ENCODE measurements at regions not wholly inside any gene's neighbourhood (a gene's known extent, or its start where the extent isn't known, plus 50 kb on each side); places are given as distances from the start of the nearest gene placed in this dataset.

DNA sequence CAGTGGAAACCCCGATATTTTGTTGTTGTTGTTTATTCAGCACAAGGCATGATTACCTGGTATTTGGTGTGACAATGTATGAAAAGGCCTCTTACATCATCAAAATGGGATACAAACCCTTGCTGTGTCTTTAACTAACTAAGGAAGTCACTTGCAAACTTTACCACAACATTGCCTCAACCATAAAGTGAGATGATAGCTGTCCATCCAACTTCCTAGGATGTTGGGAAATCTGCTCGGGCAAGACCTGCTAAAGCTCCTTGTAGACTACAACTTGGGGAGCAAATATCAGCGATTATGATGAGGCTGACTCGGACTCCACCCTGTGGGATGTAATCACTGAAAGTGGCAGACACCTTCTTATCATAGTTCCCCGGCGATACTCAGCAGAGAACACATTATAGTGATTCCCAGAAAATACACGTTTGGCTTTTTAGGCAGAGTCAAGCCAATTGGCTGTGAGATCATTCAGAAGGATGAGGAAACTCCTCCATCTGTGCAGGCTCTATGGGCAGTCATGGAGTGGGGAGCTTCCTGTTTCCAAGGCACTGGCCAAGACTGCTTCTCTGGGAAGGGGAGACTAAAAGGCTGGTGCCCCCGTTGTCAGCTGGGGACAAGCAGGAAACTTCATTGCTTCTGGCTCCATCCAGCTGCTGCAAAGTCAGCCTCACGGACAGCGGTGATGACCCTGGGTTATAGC, 289.0 kb downstream of the RNF144A start:
- TF ChIP-seq, protein P1, sequence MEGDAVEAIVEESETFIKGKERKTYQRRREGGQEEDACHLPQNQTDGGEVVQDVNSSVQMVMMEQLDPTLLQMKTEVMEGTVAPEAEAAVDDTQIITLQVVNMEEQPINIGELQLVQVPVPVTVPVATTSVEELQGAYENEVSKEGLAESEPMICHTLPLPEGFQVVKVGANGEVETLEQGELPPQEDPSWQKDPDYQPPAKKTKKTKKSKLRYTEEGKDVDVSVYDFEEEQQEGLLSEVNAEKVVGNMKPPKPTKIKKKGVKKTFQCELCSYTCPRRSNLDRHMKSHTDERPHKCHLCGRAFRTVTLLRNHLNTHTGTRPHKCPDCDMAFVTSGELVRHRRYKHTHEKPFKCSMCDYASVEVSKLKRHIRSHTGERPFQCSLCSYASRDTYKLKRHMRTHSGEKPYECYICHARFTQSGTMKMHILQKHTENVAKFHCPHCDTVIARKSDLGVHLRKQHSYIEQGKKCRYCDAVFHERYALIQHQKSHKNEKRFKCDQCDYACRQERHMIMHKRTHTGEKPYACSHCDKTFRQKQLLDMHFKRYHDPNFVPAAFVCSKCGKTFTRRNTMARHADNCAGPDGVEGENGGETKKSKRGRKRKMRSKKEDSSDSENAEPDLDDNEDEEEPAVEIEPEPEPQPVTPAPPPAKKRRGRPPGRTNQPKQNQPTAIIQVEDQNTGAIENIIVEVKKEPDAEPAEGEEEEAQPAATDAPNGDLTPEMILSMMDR (IDR thresholded peaks at IDR 0.05): no peak
- TF ChIP-seq POLR2A (IDR thresholded peaks at IDR 0.05): no peak
